Hematopoietic multipotent progenitor cell treated with erythropoietin and hydrocortisone succinate and interleukin-3 and kit ligand, for 15 days (in vitro differentiated cells): ENCODE measurements at regions not wholly inside any gene's neighbourhood (a gene's known extent, or its start where the extent isn't known, plus 50 kb on each side); places are given as distances from the start of the nearest gene placed in this dataset.

ENCODE experiments used
- DNase-seq: peaks from one replicate; pipeline ENCODE4 v3.0.0-alpha.2; 2015; ENCODE audit warnings: low spot score

DNA sequence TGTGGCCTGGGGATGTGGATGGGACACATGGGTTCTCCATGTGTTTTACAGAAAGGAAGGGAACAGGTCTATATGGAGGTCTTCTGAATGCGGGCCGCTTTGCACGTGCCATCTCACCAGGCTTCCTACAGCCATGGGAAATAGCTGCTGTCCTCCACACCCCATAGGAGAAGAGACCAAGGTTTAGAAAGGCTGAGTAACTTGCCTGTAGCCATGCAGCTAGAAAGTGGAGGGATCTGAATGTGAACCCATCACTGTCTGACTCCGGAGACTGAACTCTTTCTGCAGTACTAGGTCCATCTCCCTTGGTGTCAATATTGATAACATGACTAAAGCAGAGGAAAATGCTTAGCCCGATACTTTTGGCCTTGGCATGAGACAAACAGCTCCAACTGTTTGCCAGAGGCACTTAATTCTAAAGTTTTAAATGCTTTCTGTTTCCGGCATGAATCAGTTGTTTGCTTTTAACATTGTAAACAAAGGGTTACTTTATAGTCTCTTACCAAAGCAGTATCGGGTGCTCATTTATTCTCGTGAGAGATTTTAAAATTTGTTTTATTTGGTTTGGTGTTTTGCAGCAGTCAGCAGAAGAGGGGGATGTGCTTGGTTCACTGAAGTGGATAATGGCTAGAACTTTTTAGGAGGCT is 64.8 kb upstream of the LOXL4 start:
- DNase-seq, result no peak

GRCh38 chr10:98331885-98332284 is 63.9 kb upstream of the LOXL4 start:
- DNase-seq, result peak; percentile 45

DNA sequence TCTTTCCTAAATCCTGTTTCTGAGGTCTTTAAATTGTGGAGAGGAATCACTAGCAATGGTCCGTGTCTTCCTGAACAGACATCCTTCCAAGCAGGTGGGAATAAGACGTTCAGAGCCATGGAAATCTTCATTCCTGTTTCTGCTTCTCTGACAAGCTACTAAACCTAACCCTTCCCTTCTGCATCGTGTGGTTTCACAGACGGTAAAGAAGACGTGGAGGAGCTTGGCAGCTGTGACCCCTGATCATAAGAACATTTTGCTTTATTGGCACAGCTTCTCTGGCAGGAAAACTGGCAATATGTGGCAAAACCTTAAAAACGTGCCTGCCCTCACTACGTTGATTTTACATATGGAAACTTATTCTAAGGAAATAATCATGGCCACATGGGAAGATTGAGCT is 63.0 kb upstream of the LOXL4 start:
- DNase-seq, result no peak

- no peak for DNase-seq
Measured at GRCh38 chr10:98328640-98329039, 60.6 kb upstream of the LOXL4 start.

DNA sequence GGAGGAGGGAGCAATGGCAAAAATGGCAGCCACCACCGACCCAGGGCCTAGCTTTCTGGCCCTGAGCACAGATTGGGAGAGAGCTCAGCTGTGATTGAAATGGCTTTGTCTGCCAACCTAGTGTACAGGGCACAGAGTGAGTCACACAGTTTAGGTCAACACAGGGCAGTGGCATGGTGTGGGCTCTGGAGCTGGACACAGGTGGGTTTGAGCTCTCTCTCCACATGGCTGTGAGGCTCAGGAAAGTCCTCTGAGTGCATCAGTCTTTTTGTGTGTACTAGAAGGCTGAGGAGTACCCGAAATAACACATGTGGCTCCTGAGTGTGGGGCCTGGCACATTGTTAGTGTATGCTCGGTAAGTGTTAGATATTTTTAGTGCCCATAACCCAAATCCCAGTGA is 60.2 kb upstream of the LOXL4 start:
- no peak for DNase-seq

- DNase-seq, result no peak
Measured at GRCh38 chr10:98326621-98327027, 58.6 kb upstream of the LOXL4 start.

DNA sequence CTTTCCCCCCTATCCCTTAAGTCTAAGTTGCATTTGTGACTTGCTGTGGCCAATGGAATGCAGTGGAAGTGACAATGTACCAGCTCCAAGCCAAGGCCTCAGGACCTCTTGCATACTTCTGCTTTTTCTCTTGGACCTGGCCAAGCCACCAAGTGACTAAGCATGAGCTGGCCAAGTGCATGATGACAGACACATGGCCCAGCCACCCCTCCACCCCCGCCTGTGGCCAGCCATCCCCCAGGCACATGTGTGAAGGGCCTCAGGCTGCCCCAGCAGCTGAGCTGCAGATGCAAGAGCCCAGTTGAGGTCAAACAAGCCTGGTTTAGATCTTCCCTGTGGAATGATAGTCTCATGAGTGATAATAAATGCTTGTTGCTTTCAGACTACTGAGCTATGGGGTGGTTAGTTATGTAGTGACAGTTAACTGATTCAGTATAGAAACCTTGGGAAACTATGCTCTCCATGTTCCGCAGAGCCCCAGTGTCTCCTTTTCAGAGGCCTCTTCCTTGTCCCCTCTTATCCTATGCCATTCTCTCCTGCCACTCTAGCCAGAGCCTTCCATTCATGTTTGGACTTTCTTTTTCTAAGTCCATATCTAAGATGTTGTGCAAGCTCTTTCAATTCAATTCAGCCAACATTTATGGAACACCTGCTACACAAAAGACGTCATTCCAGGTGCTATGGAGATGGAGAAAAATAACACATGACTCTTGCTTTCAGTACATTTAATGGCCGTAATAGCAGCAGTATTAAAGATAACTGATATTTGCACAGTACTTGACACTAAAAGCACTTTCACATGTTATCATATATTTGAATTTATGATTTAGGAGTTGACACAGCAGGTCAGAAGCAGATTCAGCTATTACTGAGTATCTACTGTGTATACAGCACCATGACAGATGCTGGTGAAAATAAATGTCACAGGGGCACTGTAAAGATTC is 55.5 kb upstream of the LOXL4 start:
- DNase-seq, result no peak

DNA sequence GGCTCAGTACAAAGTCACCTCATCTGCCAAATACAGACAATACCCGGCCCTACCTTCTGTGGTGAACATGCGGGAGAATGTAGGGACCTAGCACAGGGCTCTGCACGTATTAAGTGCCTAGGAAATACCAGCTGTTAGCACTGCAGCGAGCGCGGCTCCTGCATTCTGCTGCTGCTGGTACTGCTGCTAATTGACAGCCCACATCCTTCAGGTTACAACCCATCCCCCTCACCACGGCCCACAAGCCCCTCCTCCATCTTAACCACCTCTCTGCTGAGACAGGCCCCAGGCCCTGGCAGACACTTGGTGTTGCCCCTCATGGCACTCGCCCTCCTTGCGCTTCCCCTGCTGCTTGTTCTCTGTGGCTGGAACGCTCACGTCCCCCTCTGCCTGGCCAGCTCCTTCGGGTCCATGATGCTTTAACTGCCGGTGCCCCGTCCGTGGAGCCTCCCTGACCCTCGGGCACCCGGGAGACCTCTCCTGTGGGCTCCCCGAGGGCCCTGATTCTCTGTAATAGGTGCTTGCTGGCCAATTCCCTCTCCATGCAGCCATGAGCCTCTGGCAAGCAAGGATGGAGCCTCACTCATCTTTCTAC is 53.3 kb upstream of the LOXL4 start:
- no peak for DNase-seq

GRCh38 chr10:98320486-98321185 is 52.6 kb upstream of the LOXL4 start:
- DNase-seq, result no peak

DNA sequence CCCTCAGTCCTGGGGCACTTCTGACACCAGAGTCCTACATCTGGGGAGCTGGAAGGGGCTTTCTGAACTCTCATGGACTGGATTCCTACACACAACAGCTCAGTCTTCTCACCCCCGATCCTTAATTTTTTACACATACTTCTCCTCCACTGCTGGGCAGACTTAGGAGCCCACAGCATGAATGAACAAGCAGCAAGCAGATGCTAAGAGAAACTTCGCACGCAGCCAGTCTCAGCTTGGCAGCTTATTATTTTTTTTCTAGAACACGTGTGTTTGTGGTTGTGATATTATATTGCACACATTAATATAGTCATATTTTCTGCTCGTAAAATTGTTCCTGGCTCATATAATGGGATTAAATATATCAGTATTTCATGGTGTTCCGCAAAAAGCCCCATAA is 50.9 kb upstream of the LOXL4 start:
- DNase-seq, result no peak
